HG02870 (cell line): ENCODE measurements at regions not wholly inside any gene's neighbourhood (a gene's known extent, or its start where the extent isn't known, plus 50 kb on each side); places are given as distances from the start of the nearest gene placed in this dataset.

ENCODE experiments used
- ATAC-seq: cut with Tn5 transposase; IDR thresholded peaks from one replicate; pipeline ENCODE4 v1.9.1; 2021; ENCODE audit warnings: mild to moderate bottlenecking, moderate library complexity; ENCODE audit not compliant: unreplicated experiment

DNA sequence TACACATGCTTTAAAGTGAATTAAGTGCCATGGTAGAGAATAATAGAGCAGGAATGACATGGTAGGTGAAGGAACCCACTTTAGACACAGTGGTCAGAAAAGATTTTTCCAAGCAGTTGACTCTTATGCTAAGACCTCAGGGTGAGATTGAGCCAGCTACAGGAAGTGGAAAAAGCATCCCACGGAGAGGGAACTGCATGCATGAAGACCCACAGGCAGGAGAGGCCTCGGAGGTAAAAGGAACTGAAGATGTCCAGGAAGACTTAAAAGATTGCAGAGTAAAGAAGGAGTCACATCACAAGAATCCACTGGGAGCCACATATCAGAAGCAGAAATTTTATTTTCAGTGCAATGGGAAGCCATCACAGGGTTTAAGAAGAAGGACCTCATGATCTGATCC lies 499.2 kb upstream of the FAM98A start:
- ATAC-seq = no peak

DNA sequence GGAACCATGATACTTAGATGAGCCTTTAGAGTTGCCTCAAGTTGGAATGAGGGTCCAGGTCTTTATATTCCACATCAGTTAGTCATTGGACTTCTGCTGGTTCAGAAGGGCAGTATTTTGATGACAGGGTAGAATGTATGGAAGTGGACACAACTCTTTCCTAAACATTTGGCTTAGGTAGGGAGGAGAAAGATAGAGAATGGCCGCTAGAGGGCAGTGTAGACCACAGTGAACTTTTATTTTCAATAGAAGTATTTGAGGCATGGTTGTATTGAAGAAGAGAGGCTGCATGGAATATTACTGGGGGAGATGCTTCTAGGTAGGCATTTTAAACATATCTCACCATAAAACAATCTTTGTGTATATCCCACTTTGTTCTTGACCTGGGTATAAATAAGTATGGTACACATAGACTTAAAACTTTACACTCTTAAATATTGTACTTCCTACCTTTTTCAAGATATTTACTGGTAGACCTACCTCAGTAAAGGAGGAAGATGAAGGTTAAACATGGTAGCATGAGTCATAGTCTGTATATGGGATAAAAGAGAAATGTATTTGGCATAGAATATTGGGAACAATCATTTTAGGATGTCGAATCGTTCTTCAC lies 497.6 kb upstream of the FAM98A start:
- ATAC-seq = peak; percentile 75

DNA sequence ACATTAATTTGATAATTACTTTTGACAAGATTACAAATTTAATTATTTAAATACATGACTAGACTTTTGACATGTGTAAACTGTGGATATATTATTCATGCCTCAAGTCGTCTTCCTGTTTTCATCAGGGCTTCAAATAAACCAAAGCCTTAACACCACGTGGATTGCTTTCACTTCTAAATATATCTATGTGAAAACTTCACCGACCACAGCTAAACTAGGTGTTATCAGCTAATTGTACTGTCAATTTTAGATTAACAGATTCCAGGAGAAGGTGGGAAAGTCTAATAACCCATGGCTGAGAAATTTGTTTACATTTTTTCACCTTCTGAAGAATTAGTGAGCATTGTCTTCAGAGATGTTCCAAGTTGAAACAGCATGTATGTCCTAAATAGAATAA lies 494.7 kb upstream of the FAM98A start:
- no peak for ATAC-seq

DNA sequence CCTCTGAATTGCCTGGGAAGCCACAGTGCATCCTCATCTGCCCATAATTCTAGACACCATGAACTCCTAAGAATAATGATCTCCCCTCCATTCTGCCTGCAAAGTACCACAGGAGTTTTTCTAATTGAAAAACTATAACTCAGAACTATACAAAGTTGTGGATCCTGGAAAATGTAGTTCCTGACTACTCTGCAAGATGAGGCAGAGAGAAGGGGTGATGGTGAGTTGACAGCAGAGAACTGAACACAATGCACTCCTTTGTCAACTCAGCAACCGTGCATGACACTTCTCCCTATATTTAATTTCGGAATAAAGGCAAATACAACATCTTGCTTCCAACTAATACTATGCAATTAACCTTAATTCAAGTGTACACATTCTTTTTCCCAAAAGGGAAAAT lies 471.1 kb upstream of the FAM98A start:
- ATAC-seq = no peak

DNA sequence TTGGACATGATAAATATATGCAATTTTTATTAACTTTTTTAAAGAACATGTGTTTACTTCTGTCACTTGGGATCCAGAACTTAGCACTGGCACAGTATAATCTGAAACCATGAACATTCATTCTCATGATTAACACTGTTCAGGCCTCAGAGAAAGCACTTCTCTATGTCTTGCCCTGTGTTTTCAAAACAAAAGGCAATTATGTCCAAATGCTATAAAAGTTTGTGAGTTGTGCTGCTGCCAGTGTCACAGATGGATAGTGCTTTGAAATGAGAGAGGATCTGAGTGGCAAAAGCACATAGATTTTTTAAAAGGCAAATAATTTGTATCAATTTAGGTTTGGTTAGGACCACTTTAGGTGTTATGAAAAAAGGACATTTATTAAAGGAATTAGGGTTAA lies 470.5 kb upstream of the FAM98A start:
- ATAC-seq = no peak

DNA sequence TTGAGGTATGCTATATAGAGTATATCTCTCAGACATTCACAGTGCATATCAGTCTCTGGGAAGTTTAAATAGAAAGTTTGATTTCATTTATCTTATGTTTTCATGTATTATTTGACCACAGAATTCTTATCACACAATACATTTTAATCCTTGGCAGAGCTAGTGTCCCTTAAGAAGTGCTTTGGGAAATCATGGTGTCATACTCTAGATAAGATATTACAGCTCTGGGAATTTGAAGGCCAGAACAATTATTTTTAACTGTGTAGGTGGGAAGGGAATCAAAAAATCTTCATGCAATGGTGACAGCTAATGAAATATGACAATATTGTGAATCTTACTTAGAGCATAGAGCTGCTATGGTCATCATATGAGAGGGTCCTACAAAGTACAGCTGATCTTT lies 451.3 kb upstream of the FAM98A start:
- ATAC-seq = no peak

DNA sequence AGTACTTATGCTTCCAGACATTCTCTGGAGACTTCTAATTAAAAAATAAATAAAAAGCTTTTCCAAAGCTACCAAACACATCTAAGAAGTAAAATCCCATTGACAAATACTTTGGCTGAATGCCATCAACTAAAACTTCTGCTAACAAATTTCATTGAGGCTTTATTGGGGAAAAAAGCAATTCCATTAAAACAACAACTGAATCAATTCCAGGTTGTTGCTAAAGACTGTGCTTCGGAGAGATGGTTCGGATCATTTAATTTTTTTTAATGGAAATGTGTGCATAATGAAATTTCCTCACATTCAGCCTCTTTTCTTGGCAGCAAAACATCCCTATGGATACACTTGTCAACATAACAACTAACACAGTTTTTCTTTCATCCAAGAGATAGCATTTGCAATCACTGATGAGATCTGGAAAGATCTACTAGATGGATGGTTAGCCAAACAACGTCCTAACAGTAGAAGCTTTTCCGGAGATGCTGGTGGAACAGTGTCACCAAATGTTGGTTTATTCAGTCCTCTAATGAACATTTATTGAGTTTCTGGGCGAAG lies 446.1 kb upstream of the FAM98A start:
- ATAC-seq = no peak

DNA sequence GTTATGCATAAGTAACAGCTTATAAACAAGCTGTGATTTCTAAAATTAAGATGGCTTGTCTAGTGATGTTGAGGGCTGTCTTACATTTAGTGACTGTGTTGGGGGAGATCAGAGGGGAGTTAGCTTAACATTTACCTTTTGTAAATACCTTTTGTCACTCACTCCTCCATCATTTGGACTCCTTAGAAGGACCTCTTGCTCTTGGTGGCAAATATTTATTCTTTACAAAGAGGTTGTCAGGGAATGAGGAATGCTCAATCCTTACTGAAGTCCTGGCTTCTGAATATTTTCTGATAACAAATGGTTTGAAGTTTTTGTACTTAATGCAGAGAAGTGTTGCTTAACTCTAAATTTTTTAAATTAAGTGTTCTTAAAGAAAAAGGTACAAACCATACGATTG lies 438.8 kb upstream of the FAM98A start:
- no peak for ATAC-seq

DNA sequence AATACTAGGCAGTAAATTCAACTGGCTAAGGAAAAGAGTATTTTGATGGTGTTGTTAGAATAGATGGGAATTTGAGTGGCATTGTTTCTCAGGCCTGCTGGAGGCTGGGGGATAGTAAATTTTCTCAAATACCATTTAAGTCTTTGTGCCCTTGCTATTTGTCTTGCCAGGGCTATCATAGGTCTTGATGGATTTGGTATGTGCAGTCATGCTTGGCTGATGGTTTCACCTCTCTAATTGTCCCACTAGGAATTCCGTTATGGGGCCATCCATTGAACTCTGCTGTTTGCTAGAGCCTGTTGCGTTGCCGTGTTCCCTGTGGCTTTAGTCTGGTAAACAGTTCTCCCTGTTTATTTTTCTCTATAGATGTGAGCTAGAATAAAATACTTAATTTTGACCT lies 438.1 kb upstream of the FAM98A start:
- ATAC-seq = no peak

DNA sequence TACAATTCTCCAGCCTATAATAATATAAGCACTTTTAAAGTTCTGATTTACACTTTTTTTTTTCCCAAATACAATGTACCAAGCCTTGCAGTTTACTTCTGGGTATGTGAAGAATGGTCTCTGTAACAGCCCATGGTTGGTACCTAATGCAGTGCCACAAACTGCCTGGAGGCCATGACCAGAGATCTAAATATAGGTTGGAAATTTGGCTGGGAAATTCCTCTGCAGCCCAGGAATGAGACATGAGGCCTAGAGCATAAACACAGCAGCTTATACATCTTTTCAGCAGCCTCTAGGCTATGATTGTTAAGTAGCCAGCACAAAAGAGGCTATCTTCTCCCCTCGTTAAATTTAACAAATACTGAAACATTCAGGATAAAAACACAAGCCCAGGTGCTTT lies 432.0 kb upstream of the FAM98A start:
- no peak for ATAC-seq

DNA sequence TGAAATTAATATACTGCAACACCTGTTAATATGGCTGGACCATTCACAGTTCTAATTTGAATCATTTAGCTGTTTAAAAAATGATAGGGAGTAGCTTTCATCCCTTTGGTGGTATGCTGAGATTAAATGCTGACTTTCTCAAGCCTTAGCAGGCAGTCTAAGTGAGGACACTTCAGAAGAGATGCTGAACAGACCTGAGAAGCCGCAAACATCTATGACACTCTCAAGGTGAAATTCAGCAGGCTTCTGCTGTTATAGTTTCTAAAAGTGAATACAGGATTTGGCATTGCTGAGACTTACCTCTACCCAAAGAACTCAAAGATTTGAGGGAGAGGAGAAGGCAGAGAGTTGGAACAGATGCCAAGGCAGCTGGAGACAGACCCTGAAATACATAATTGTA lies 431.2 kb upstream of the FAM98A start:
- no peak for ATAC-seq

DNA sequence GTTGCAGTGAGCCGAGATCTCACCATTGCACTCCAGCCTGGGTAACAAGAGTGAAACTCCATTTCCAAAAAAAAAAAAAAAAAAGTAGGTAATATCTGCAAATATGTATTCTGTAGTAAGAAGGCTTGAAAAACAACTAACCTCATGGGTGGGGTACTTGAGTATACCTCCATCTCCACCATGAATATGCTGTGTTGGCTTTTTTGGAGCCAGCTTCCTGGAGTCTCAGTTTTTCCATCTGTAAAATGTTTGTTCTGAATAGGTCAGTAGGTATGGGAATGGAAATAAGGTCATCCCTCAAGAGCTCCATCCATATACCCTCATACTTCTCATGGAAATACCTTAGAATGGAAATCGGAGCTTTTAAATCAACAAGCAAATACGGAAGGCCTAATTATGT lies 430.0 kb upstream of the FAM98A start:
- no peak for ATAC-seq

DNA sequence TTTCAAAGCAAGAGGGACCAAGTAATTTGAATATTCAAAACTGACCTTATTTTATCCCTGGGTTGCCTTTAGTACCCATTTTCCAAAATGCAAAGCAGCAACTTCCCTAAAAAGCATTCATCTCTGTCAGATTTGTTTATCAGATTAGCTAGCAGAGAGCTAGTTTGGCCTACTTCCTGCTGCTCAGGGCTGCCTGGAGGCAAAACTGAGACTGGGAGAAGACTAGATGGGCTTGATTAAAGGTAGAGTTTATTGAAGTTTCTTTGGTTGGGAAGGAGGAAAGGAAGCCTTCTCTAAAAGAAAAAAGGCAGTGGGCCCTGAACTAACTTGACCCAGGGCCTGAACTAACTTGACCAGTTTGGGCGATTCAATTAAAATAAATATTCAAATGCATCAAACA lies 426.1 kb upstream of the FAM98A start:
- no peak for ATAC-seq

DNA sequence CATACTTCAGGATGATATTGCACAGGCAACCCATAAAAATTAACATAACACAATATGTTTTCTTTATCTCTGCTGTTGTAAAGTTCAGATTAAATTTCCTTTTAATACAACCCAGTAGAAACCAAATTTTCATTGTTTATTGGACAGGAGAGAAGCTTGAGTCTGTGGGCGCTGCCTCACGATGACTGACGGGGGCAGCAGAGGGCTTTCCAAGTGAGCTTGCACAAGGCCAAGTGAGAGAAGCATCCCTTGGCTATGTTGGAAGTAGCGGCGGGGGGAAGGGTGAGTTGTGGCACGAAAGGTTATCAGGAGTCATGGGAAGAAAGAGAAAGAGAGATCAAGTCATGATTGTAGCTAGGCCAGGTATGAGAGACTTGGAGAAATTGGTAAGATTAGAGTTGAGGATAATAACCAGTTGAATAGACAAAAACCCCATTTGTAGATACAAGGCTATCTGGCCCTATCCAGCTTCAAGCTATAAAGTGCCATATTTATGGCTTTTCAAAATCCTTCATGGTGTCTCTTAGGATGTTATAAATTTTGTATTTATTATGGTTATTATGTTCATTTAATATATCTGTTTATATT lies 413.7 kb upstream of the FAM98A start:
- ATAC-seq = peak; percentile 89

DNA sequence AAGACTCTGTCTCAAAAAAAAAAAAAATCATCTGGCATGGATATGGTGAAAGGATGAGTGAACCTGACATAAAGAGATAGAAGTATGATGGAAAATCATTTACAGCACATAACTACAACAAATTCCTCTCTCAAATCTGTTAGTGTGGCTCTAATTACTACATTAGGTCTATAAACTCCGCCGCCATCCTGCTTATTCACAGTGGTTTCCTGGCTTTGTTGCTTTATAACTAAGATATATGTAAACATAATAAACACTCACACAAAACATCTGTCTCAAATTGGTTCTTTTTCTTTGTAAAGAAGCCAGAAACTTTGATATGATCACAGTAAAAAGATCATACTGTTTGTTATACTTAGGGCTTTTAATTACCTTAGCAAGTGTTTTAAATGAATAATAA lies 412.6 kb upstream of the FAM98A start:
- no peak for ATAC-seq

DNA sequence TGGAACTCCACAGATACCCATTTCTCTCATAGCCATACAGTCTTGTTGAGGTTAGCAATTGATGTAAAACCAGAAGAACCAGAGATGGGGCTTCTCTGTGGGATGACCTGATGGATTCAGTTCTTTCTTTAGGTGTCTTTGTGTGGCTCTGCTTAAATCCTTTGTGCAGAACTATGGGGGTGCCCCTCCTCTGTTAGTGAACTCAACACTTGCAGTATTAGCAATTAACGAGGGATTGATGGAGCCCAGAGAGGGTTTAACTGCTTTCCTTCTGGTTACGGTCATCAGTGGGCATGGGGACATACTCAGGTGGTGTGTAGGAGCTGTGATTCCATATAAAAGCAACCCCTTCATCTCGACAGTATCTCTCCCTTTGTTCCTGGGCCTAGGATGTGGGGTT lies 406.8 kb upstream of the FAM98A start:
- no peak for ATAC-seq

DNA sequence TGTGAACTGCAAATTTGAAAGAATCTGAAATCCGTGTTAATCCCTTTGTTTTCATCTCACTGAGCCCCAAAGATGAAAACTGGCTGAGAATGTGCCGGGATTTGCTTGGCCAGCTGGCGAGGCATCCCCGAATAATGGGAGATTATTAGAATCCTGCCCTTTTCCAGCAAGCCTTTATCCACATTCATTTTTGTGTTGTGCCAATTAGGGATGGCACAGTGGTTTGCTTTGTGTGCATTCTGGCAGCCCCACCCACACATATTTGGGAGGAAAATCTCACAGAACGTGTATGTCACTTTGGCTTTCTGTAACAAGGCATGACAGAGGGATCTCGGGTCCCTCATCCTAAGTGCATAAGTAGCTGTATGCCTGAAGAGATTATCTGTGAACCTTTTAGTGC lies 405.8 kb upstream of the FAM98A start:
- no peak for ATAC-seq

DNA sequence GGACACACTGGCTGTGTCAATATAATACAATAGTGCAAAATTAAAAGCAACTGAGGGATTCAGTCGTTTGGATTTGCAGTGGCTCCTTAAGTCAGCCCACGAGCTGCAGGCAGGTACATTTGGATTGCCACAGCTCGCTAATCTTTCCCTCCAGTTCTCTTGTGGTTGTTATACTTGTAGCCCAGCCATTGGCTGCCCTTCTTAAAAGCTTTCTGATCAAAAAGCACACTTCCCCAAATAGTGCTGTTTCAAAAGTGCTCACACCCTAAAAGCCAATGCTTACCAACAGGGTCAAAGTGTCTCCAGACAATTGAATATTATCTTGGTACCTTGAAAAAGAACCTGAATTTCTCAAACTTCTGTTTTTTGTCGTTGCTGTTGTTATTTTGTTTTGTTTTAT lies 404.7 kb upstream of the FAM98A start:
- ATAC-seq = no peak

DNA sequence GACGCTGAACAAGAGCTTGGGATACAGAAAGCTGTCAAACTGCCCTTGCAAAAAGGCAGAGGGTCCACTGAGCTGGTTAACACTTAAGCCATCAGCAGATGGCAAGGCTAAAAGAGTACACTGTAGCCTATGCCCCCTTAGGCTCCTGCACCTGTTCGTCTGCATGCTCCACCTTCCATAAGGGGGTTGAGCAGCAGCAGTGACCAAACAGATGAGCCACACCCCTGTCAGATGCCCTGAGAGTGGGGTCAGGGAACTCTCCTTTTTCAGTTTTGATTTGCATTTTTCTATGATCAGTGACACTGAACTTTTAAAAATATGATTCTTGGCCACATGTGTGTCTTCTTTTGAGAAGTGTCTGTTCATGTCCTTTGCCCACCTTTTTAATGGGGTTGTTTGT lies 402.5 kb upstream of the FAM98A start:
- ATAC-seq = no peak

DNA sequence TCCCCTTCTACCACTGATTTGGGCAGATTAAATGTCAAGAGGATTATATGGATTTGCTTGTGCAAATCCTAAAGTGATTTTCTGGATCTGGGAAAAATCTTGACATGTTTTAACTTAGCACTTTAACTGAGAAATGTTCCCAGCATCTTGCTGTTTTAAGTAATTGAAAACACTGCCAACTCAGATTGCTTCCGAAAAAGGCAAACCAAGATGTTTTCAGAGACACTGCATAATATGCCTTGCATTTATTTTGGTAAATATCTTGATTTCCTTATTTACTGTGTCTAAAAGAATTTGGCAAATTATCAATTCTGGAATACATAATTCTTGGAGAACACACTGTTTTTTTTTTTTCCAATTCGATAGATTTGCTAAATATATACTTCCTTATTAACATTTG lies 385.0 kb upstream of the FAM98A start:
- no peak for ATAC-seq

DNA sequence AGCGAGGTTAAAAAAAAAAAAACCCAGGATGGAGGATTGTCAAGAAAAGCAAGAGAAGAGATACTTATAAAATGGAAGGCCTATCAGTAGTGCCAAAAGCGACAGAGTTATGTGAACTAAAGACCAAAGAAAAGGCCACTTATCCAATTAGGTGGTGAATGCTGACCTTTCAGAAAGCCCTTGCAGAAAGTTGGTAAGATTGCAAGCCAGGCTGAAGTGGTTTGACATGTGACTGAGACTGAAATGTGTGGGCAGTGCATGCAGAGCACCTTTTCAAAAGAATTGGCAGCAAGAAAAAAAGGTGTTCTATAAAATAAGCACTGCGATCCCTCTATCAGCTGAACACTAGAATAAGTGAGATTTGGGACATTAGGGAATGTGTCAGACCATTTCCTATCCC lies 379.4 kb upstream of the FAM98A start:
- no peak for ATAC-seq

DNA sequence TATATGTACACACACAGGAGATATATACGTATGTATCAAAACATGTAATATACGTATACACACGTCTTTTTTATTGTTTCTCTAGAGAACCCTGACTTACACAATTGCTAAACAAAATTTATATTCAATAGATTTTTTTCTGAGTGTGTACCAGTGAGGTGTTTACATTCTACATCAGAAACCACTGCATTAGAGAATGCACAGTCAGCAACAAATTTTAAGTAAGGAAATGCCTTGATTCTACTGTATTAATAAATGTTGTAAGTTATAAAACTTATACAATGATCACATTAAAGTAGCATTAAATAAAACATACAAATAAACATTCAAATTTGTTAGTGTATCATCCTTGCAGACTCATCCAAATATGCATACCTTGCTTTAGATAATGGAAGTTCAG lies 376.4 kb upstream of the FAM98A start:
- no peak for ATAC-seq

DNA sequence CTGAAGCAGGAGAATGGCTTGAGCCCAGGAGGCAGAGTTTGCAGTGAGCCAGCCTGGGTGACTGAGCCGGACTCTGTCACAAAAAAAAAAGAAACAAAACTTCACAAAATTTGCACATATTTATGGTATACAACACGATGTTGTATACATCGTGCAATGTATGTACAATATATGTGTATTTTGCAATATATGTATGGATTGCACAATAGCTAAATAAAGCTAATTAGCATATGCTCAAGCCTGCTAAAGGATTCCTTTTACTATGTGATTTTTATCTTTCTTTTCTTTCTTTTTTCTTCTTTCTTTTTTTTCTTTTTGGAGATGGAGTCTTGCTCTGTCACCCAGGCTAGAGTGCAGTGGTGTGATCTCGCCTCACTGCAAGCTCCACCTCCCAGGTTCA lies 368.0 kb upstream of the FAM98A start:
- ATAC-seq = no peak
